ENCODE measurements at regions not wholly inside any gene's neighbourhood (a gene's known extent, or its start where the extent isn't known, plus 50 kb on each side); places are given as distances from the start of the nearest gene placed in this dataset.

DNA sequence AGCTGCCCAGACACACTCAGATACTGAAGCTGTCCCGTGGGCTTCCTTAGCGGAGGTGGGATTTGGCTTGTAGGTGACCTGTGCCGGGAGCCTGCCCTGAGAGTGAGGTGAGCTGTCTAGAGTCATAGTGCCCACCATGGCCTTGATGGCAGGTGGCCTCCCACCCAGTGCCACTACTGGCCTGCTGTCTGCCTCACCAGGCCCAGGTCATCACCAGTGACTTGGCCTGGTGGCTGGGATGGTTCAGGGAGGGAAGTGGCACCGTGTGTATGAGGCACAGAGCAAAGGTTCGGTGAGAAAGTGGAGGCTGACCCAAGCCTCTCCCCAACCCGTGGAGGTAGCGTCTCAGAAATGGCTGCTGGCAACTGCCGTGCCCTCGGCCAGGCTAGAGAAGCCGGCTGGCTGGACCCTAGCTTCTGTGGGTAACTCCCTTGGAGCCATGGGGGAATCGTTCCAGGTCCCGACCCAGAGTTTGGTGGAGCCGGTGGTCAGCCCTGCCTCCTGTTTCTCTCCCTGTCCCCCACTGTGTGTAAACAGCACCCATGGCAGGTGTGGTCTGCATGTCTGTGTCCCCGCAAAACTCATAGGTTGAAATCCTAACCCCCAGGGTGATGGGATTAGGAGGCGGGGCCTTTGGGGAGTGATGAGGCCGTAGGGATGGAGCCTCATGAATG is 155.4 kb upstream of the C1orf174 start:
- Mint-ChIP-seq H3K9me3 (ENCODE audit: unreplicated experiment) (peaks cover 21% of the 10 kb centered on the region), H3K27me3 (ENCODE audit: insufficient read depth, unreplicated experiment) (no peaks in the 10 kb centered on the region), H3K36me3 (ENCODE audit: insufficient read depth, unreplicated experiment) (no peaks in the 10 kb centered on the region), H3K27ac (ENCODE audit: low read depth, unreplicated experiment) (no peak overlapping the region), H3K4me1 (ENCODE audit: insufficient read depth, unreplicated experiment) (no peaks in the 10 kb centered on the region), H3K4me3 (ENCODE audit: unreplicated experiment) (no peak overlapping the region)
- TF ChIP-seq CTCF (IDR thresholded peaks at IDR 0.05; ENCODE audit: unreplicated experiment), result no peak
- ChIA-PET CTCF (no interaction called here), POLR2A (no interaction called here)
- no peak for DNase-seq (ENCODE audit: unreplicated experiment)
- no TSS peak for BruUV-seq (replicated peaks)
- intact Hi-C loops (cut with micrococcal nuclease), result no loop called here

DNA sequence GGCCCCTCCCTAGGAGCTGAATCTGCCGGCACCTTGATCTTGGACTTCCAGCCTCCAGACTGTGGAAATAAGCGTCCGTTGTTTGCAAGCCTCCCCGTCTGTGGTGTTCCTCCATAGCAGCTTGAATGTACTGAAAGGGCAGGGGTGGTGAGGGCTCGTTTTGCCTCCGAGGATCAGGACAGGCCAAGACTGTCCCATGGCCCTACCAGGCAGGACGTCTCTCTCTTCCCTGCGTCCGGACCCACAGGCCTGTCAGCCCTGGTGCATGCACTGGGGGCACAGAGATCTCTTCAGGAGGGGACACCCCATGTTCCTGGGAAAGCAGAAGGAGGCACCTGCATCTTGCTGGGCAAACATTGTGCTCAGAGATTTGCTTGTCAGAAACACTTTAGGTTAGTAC is 156.3 kb upstream of the C1orf174 start:
- no peak for TF ChIP-seq CTCF (IDR thresholded peaks at IDR 0.05; ENCODE audit: unreplicated experiment)
- no TSS peak for BruUV-seq (replicated peaks)
- H3K27ac Mint-ChIP-seq (ENCODE audit: low read depth, unreplicated experiment), result no peak overlapping the region
- no peaks in the 10 kb centered on the region for H3K27me3 Mint-ChIP-seq (ENCODE audit: insufficient read depth, unreplicated experiment)
- no peaks in the 10 kb centered on the region for H3K36me3 Mint-ChIP-seq (ENCODE audit: insufficient read depth, unreplicated experiment)
- POLR2A ChIA-PET, result no interaction called here
- intact Hi-C loops (cut with micrococcal nuclease), result no loop called here
- no peak overlapping the region for H3K4me3 Mint-ChIP-seq (ENCODE audit: unreplicated experiment)
- DNase-seq (ENCODE audit: unreplicated experiment), result no peak
- CTCF ChIA-PET, result no interaction called here
- H3K9me3 Mint-ChIP-seq (ENCODE audit: unreplicated experiment), result peaks cover 21% of the 10 kb centered on the region
- no peaks in the 10 kb centered on the region for H3K4me1 Mint-ChIP-seq (ENCODE audit: insufficient read depth, unreplicated experiment)

DNA sequence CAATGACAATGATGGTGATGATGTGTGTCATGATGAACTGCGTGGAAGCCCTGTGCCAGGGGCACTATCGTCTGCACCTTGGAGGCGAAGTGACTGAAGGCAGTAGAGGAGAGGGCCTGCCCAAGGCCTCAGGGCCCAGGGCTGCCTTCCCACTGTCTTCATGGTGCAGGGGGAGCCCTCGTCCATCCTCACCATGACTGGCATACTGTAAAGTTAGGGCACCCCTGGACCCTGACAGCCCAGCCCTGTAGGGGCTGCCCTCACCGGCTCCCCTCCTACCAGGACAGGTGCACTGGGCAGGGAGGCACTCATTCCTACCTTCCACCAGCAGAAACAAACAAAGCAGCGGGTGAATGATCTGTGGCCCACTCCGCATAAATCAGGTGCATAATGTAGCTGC is 156.9 kb upstream of the C1orf174 start:
- H3K27ac Mint-ChIP-seq (ENCODE audit: low read depth, unreplicated experiment), result no peak overlapping the region
- H3K4me1 Mint-ChIP-seq (ENCODE audit: insufficient read depth, unreplicated experiment), result no peaks in the 10 kb centered on the region
- no peaks in the 10 kb centered on the region for H3K27me3 Mint-ChIP-seq (ENCODE audit: insufficient read depth, unreplicated experiment)
- CTCF ChIA-PET, result interaction anchor here (0.7 kb wide), 1 partner anchor 1857 kb away, joined by 3 read pairs; no protein-coding TSS in a partner anchor
- intact Hi-C loops (cut with micrococcal nuclease), result no loop called here
- no TSS peak for BruUV-seq (replicated peaks)
- POLR2A ChIA-PET, result no interaction called here
- TF ChIP-seq CTCF (IDR thresholded peaks at IDR 0.05; ENCODE audit: unreplicated experiment), result no peak
- H3K9me3 Mint-ChIP-seq (ENCODE audit: unreplicated experiment), result peaks cover 21% of the 10 kb centered on the region
- no peaks in the 10 kb centered on the region for H3K36me3 Mint-ChIP-seq (ENCODE audit: insufficient read depth, unreplicated experiment)
- no peak overlapping the region for H3K4me3 Mint-ChIP-seq (ENCODE audit: unreplicated experiment)
- DNase-seq (ENCODE audit: unreplicated experiment), result no peak

DNA sequence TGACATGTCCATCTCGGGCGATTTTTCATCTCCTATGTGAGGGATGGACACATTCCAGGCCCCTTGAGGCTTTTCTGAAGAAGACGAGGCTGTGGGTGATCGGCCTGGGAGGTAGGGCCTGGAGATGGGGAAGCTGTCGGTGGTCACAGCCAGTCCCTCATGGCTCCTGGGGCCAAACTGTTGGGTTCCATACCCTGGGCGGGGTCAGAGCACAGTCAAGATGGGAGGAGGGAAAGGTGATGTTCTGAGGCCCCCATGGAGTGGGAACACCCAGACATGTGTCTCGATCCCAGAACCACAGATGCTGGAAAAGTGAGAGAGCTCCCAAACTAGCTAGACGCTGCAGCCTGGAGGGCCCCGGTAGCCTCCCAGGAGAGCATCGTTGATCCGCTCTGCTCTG is 157.5 kb upstream of the C1orf174 start:
- no peak for TF ChIP-seq CTCF (IDR thresholded peaks at IDR 0.05; ENCODE audit: unreplicated experiment)
- Mint-ChIP-seq H3K36me3 (ENCODE audit: insufficient read depth, unreplicated experiment) (no peaks in the 10 kb centered on the region), H3K27ac (ENCODE audit: low read depth, unreplicated experiment) (no peak overlapping the region), H3K4me1 (ENCODE audit: insufficient read depth, unreplicated experiment) (no peaks in the 10 kb centered on the region), H3K9me3 (ENCODE audit: unreplicated experiment) (peaks cover 19% of the 10 kb centered on the region), H3K27me3 (ENCODE audit: insufficient read depth, unreplicated experiment) (no peaks in the 10 kb centered on the region), H3K4me3 (ENCODE audit: unreplicated experiment) (no peak overlapping the region)
- intact Hi-C loops (cut with micrococcal nuclease), result no loop called here
- no TSS peak for BruUV-seq (replicated peaks)
- no peak for DNase-seq (ENCODE audit: unreplicated experiment)
- CTCF ChIA-PET, result interaction anchor here (0.7 kb wide), 1 partner anchor 1856 kb away, joined by 3 read pairs; no protein-coding TSS in a partner anchor
- POLR2A ChIA-PET, result no interaction called here

Data from MCF 10A (cell line).